GM13976 (cell line): ENCODE measurements at regions not wholly inside any gene's neighbourhood (a gene's known extent, or its start where the extent isn't known, plus 50 kb on each side); places are given as distances from the start of the nearest gene placed in this dataset.
"Not testable (repeated sequence)": the region's sequence is repeated elsewhere in the genome, so short reads cannot be mapped to it uniquely, and the experiment has no call there.

Source experiments
- DNase-seq: peaks from one replicate; pipeline ENCODE4 v3.0.0; 2012; ENCODE audit warnings: low spot score
- in situ Hi-C: fragments of 300-500 bp; cut with MboI; formaldehyde crosslinking; loops from one replicate; pipeline ENCODE4 v1.12.0; 2022; ENCODE audit warnings: low sequenced_read_pairs, mixed read lengths, inconsistent platforms; ENCODE audit not compliant: unreplicated experiment
- TF ChIP-seq, protein P1 (sequence below): IDR thresholded peaks from 2 replicates; pipeline ENCODE4 v1.5.1; 2012; ENCODE audit warnings: borderline replicate concordance, mild to moderate bottlenecking; ENCODE audit not compliant: insufficient read depth; ENCODE audit errors: extremely low read depth, missing control alignments, control extremely low read depth

GRCh38 chr4:112954286-112954685 lies 95.2 kb upstream of the ANK2 start:
- TF ChIP-seq, protein P1, sequence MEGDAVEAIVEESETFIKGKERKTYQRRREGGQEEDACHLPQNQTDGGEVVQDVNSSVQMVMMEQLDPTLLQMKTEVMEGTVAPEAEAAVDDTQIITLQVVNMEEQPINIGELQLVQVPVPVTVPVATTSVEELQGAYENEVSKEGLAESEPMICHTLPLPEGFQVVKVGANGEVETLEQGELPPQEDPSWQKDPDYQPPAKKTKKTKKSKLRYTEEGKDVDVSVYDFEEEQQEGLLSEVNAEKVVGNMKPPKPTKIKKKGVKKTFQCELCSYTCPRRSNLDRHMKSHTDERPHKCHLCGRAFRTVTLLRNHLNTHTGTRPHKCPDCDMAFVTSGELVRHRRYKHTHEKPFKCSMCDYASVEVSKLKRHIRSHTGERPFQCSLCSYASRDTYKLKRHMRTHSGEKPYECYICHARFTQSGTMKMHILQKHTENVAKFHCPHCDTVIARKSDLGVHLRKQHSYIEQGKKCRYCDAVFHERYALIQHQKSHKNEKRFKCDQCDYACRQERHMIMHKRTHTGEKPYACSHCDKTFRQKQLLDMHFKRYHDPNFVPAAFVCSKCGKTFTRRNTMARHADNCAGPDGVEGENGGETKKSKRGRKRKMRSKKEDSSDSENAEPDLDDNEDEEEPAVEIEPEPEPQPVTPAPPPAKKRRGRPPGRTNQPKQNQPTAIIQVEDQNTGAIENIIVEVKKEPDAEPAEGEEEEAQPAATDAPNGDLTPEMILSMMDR: no peak
- DNase-seq: no peak
- in situ Hi-C loops: no loop called here

DNA sequence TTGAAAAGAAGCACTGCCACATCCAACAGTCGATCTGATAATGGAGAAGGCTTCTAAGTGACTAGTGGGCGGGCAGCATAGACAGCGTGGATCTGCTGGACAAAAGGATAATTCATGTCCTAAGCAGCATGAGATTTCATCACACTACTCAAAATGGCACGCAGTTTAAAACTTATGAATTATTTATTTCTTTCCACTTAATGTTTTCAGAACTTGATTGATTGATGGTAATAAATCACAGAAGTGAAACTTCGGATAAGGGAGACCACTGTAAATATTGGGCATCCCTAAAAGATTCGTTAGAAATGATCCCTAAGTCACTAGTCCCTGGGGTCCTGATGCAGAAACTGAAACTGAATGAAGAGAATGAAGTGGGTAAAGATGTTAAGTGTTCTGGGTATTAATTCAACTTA lies 93.0 kb upstream of the ANK2 start:
- no peak for DNase-seq
- TF ChIP-seq, protein P1: no peak
- in situ Hi-C loops: no loop called here

- DNase-seq, in situ Hi-C loops: not testable (repeated sequence)
Observed at GRCh38 chr4:112957764-112958163, 91.7 kb upstream of the ANK2 start.

DNA sequence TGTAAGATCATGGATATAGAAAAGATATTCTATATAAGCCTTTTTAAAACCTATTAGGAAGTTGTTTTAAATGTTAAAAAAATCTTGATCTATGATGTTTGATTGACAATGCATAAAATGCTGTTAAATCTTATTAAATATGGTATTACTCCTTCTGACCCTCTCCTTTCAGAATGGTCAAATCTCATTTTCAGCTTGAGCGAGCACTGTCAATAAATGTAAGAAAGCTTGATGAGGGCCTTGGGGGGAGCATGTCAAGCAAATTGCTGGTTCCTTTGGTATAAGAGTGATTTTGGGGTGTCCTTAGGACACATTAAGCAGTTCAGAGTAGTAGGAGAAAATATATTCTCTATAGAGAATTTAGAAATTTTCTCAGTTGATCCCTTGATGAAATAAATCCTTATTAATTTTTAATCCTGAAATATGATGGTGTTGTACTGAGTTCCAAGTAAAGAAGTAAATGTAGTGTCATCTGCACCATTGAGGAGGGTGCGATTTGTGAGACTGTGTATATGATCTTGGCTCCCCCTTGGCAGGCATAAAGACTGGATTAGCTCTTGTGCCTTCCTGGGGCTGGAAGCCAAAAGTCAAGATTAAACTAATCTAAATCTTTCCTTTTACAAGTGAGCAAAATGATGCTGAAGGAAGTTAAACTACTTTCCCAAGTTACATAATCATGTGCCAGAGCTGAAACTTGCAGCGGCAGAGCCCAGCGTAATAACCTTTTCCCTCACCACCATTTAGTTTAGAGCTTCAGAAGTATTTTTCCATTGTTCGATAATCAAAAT lies 82.6 kb upstream of the ANK2 start:
- DNase-seq: no peak
- TF ChIP-seq, protein P1: no peak
- in situ Hi-C loops: no loop called here

DNA sequence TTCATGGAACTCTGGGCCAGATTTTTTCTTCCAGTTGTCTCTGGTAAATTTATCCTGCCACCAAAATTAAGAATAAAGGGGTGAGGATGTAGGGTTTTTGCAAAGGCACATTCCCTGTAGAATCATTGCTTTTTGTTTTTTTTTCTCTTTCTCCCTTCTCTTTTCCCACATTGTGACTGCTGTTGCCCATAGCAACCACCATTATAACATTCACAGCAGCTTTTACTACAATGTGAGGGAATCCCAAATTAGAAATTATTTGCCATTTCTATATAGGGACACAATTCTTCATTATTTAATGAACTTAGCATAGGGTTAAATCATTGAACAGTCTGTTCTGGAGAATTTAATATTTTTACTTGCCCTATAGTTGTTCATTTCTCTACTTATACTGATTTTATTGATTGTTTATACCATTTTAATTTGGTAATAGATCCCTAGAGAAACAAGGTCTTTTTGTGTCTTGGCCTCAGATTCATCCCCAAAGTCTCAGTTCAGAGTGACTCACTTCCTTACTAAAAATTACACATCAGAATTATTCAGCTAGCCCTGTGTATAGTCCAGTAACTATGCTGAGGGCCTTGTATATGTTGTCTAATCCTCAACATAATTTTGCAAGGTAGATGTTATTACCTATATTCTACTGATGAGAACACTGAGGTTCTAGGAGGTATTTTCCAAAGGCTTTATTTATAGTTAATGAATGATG lies 80.8 kb upstream of the ANK2 start:
- DNase-seq: no peak
- in situ Hi-C loops: no loop called here
- TF ChIP-seq, protein P1: no peak

DNA sequence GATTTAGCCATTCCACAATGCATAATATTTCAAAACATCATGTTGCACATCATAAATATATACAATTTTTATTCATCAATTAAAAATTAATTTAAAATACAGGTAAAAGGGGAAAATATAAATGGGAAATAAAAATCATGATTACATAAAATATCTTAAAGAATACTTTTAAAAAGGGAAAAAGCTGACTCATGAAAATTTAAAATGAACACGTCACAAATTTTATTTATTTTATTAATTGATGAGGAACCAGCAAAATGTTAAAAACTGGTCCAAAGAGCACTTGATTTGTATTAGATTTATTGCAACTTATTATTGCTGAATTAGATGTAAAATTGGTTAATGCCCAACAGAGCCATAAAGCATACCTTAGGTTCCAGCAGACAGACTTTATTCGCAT lies 78.5 kb upstream of the ANK2 start:
- no peak for DNase-seq
- in situ Hi-C loops: no loop called here
- TF ChIP-seq, protein P1: no peak

- DNase-seq: no peak
- in situ Hi-C loops: no loop called here
- TF ChIP-seq, protein P1: no peak
Observed at GRCh38 chr4:112973750-112974251, 75.7 kb upstream of the ANK2 start.
